ENCODE measurements at regions not wholly inside any gene's neighbourhood (a gene's known extent, or its start where the extent isn't known, plus 50 kb on each side); places are given as distances from the start of the nearest gene placed in this dataset.

- Histone ChIP-seq H3K79me2 (ENCODE audit: control insufficient read depth, insufficient read depth, low read length) (no peaks in the 10 kb centered on the region), H3K4me2 (ENCODE audit: control insufficient read depth, extremely low read depth, insufficient read depth, low read depth, low read length) (peak overlapping the region; percentile 97), H3K9ac (ENCODE audit: control insufficient read depth, extremely low read depth, insufficient read depth, low read length) (peak overlapping the region; percentile 89), H3K27ac (ENCODE audit: control insufficient read depth, insufficient read depth, low read length) (peak overlapping the region; percentile 100), H3K4me1 (ENCODE audit: control insufficient read depth, extremely low read depth, insufficient read depth, low read length) (peaks cover 37% of the 10 kb centered on the region), H3K27me3 (ENCODE audit: control insufficient read depth, extremely low read depth, insufficient read depth, low read length) (no peaks in the 10 kb centered on the region), H3K9me1 (ENCODE audit: control insufficient read depth, extremely low read depth, insufficient read depth, low read length) (no peaks in the 10 kb centered on the region), H3K36me3 (ENCODE audit: control insufficient read depth in 2 of 2, extremely low read depth in 1 of 2, insufficient read depth in 2 of 2, low read length in 2 of 2) (no peaks in the 10 kb centered on the region), H3K9me3 (ENCODE audit: control insufficient read depth, low read depth, low read length) (no peaks in the 10 kb centered on the region), H3K4me3 (ENCODE audit: control insufficient read depth in 2 of 3, extremely low read depth in 1 of 3, insufficient read depth in 2 of 3, low read depth in 1 of 3, low read length in 3 of 3) (peak overlapping the region in 2 of 3 experiments; percentile 37 to 53), H2AFZ (ENCODE audit: control insufficient read depth, low read length) (peak overlapping the region; percentile 50), H4K20me1 (ENCODE audit: control insufficient read depth, extremely low read depth, insufficient read depth, low read length) (no peaks in the 10 kb centered on the region)
- FAIRE-seq (no peak), DNase-seq (ENCODE audit: low read depth, low spot score) (peak; percentile 73)
- TF ChIP-seq EZH2 (IDR thresholded peaks at IDR 0.05; ENCODE audit: low read length) (no peak), CTCF (optimal IDR thresholded peaks at IDR 0.05 in 1 of 3, IDR thresholded peaks at IDR 0.05 in 1 of 3, conservative IDR thresholded peaks at IDR 0.05 in 1 of 3; ENCODE audit: extremely low read depth in 1 of 3, insufficient read depth in 2 of 3, low read length in 3 of 3) (no peak)
- dilution Hi-C loops (cut with MboI; ENCODE audit: extremely low pct_ligation_motif_present, low sequenced_read_pairs) = no loop called here
These were observed 221.6 kb downstream of the ACTL7B start for GRCh38 chr9:108634204-108634603.

- no peaks in the 10 kb centered on the region for H3K9me3 ChIP-seq (ENCODE audit: control insufficient read depth, low read depth, low read length)
- peaks cover 29% of the 10 kb centered on the region for H3K4me1 ChIP-seq (ENCODE audit: control insufficient read depth, extremely low read depth, insufficient read depth, low read length)
- FAIRE-seq (no peak), DNase-seq (ENCODE audit: low read depth, low spot score) (no peak)
- no peaks in the 10 kb centered on the region for H4K20me1 ChIP-seq (ENCODE audit: control insufficient read depth, extremely low read depth, insufficient read depth, low read length)
- no peak overlapping the region for H3K4me3 ChIP-seq (ENCODE audit: control insufficient read depth in 2 of 3, extremely low read depth in 1 of 3, insufficient read depth in 2 of 3, low read depth in 1 of 3, low read length in 3 of 3)
- H3K27ac ChIP-seq (ENCODE audit: control insufficient read depth, insufficient read depth, low read length) = no peak overlapping the region
- H3K79me2 ChIP-seq (ENCODE audit: control insufficient read depth, insufficient read depth, low read length) = no peaks in the 10 kb centered on the region
- TF ChIP-seq EZH2 (IDR thresholded peaks at IDR 0.05; ENCODE audit: low read length) = no peak
- no peak for TF ChIP-seq CTCF (optimal IDR thresholded peaks at IDR 0.05 in 1 of 3, IDR thresholded peaks at IDR 0.05 in 1 of 3, conservative IDR thresholded peaks at IDR 0.05 in 1 of 3; ENCODE audit: extremely low read depth in 1 of 3, insufficient read depth in 2 of 3, low read length in 3 of 3)
- no peaks in the 10 kb centered on the region for H3K9me1 ChIP-seq (ENCODE audit: control insufficient read depth, extremely low read depth, insufficient read depth, low read length)
- H3K9ac ChIP-seq (ENCODE audit: control insufficient read depth, extremely low read depth, insufficient read depth, low read length) = no peak overlapping the region
- no peaks in the 10 kb centered on the region for H3K36me3 ChIP-seq (ENCODE audit: control insufficient read depth in 2 of 2, extremely low read depth in 1 of 2, insufficient read depth in 2 of 2, low read length in 2 of 2)
- dilution Hi-C loops (cut with MboI; ENCODE audit: extremely low pct_ligation_motif_present, low sequenced_read_pairs) = no loop called here
- H3K27me3 ChIP-seq (ENCODE audit: control insufficient read depth, extremely low read depth, insufficient read depth, low read length) = no peaks in the 10 kb centered on the region
- no peak overlapping the region for H3K4me2 ChIP-seq (ENCODE audit: control insufficient read depth, extremely low read depth, insufficient read depth, low read depth, low read length)
- H2AFZ ChIP-seq (ENCODE audit: control insufficient read depth, low read length) = no peak overlapping the region
These were observed 224.1 kb downstream of the ACTL7B start for GRCh38 chr9:108631496-108632285.

Data from keratinocyte (primary cell).